Choroid plexus epithelial cell (primary cell): ENCODE measurements at regions not wholly inside any gene's neighbourhood (a gene's known extent, or its start where the extent isn't known, plus 50 kb on each side); places are given as distances from the start of the nearest gene placed in this dataset.
A peak's percentile ranks its signal among the peaks of the same experiment; 100 is the strongest.
"Not testable (repeated sequence)": the region's sequence is repeated elsewhere in the genome, so short reads cannot be mapped to it uniquely, and the experiment has no call there.

ENCODE experiments used
- DNase-seq: peaks from one replicate; pipeline ENCODE4 v3.0.0-alpha.2; 2010; ENCODE audit warnings: low read depth
- H3K4me3 ChIP-seq: 2 replicates; pipeline ENCODE4 v1.5.1; 2011; ENCODE audit warnings: low read depth, mild to moderate bottlenecking, control low read depth, low read length, moderate library complexity
- CTCF ChIP-seq: conservative IDR thresholded peaks from 2 replicates; pipeline ENCODE4 v1.5.1; 2011; ENCODE audit warnings: low read depth, mild to moderate bottlenecking, control low read depth, inconsistent platforms, low read length, moderate library complexity

GRCh38 chr14:105682956-105683570 is 156.7 kb downstream of the TMEM121 start:
- H3K4me3 ChIP-seq, result no peak overlapping the region
- TF ChIP-seq CTCF, result no peak
- no peak for DNase-seq

- H3K4me3 ChIP-seq, result not testable (repeated sequence)
These were observed 157.7 kb downstream of the TMEM121 start for GRCh38 chr14:105684056-105684455.

GRCh38 chr14:105684597-105684996 is 158.2 kb downstream of the TMEM121 start:
- DNase-seq, H3K4me3 ChIP-seq: not testable (repeated sequence)

More at GRCh38 chr14:105684056-105684455, 157.7 kb downstream of the TMEM121 start:
- not testable (repeated sequence) for DNase-seq

- no peak for DNase-seq
- H3K4me3 ChIP-seq, result no peak overlapping the region
- no peak for TF ChIP-seq CTCF
These were observed 158.6 kb downstream of the TMEM121 start for GRCh38 chr14:105685003-105685402.

GRCh38 chr14:105685605-105686004 is 159.2 kb downstream of the TMEM121 start:
- not testable (repeated sequence) for DNase-seq, H3K4me3 ChIP-seq

- not testable (repeated sequence) for H3K4me3 ChIP-seq, DNase-seq
These were observed 159.7 kb downstream of the TMEM121 start for GRCh38 chr14:105686050-105686449.

GRCh38 chr14:105686462-105687170 is 160.2 kb downstream of the TMEM121 start:
- DNase-seq, H3K4me3 ChIP-seq: not testable (repeated sequence)

- not testable (repeated sequence) for H3K4me3 ChIP-seq, DNase-seq
These were observed 161.0 kb downstream of the TMEM121 start for GRCh38 chr14:105687171-105688022.

GRCh38 chr14:105688023-105688351 is 161.6 kb downstream of the TMEM121 start:
- H3K4me3 ChIP-seq, result not testable (repeated sequence)
- DNase-seq, result peak; percentile 2

- DNase-seq, H3K4me3 ChIP-seq: not testable (repeated sequence)
These were observed 162.4 kb downstream of the TMEM121 start for GRCh38 chr14:105688664-105689221.

GRCh38 chr14:105689722-105690121 is 163.3 kb downstream of the TMEM121 start:
- DNase-seq, result no peak
- no peak overlapping the region for H3K4me3 ChIP-seq
- no peak for TF ChIP-seq CTCF
